Parathyroid adenoma (tissue), 2 donors: ENCODE measurements at regions not wholly inside any gene's neighbourhood (a gene's known extent, or its start where the extent isn't known, plus 50 kb on each side); places are given as distances from the start of the nearest gene placed in this dataset.

ENCODE experiments used
- H2AFZ ChIP-seq: fragments of 300-600 bp; sonication (generic); one replicate; pipeline ENCODE4 v1.7.0; 2017; ENCODE audit warnings: antibody characterized with exemption, mild to moderate bottlenecking
- H3K27ac ChIP-seq: fragments of 300-600 bp; sonication (generic); one replicate; pipeline ENCODE4 v1.7.0; 2017
- H3K27me3 ChIP-seq: fragments of 300-600 bp; sonication (generic); one replicate; pipeline ENCODE4 v1.7.0; 2017; ENCODE audit warnings: low read length; ENCODE audit not compliant: control insufficient read depth, insufficient read depth
- H3K36me3 ChIP-seq: fragments of 300-600 bp; sonication (generic); one replicate; pipeline ENCODE4 v1.7.0; 2017; ENCODE audit warnings: low read length; ENCODE audit not compliant: control insufficient read depth, insufficient read depth
- H3K4me1 ChIP-seq: fragments of 300-600 bp; sonication (generic); one replicate; pipeline ENCODE4 v1.7.0; 2017; ENCODE audit warnings: control low read depth
- H3K4me2 ChIP-seq: fragments of 300-600 bp; sonication (generic); one replicate; pipeline ENCODE4 v1.7.0; 2017; ENCODE audit warnings: low read length
- H3K4me3 ChIP-seq: fragments of 300-600 bp; sonication (generic); one replicate; pipeline ENCODE4 v1.7.0; 2017; ENCODE audit warnings: low read depth, low read length
- H3K79me2 ChIP-seq: fragments of 300-600 bp; sonication (generic); one replicate; pipeline ENCODE4 v1.7.0; 2017; ENCODE audit warnings: control low read depth
- H3K9ac ChIP-seq: fragments of 300-600 bp; sonication (generic); one replicate; pipeline ENCODE4 v1.7.0; 2017; ENCODE audit warnings: mild to moderate bottlenecking
- H3K9me3 ChIP-seq: fragments of 300-600 bp; sonication (generic); one replicate; pipeline ENCODE4 v1.7.0; 2017; ENCODE audit warnings: low read length; ENCODE audit not compliant: control insufficient read depth
- TF ChIP-seq, protein P1 (sequence below): fragments of 300-600 bp; sonication (generic); IDR thresholded peaks from one replicate; pipeline ENCODE4 v1.7.0; 2017; ENCODE audit warnings: antibody characterized with exemption, mild to moderate bottlenecking
- donor health status: primary hyperparathyroidism.

DNA sequence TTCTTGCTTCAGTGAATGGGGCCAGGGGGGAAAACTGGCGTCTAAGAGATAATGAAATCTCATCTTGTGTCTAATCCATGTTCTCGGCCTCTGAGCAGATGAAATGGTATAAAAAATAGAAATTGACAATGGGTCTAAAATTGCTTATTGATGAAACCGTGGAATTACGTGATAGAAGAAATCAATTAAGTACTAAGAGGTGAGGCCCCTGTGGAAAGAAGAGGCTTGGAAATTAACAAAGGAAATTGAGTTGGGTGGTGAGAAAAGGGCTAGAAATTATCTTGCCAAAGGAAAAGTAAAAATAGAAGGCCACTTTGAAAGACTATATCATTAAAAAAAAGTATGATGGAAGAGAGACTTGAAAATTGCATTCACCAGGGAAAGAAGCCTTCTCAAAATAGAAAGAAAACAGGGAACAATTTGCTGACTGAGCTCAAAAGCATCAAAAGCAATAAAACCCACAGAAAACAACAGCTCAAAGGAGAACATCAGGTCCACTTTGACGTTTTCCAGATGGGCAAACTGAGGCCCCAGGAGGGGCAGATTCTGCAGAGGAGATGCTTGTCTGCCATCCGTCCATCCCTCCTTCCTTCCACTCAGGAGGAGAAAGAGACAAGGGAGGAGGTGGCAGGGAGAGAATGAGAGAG lies 226.1 kb upstream of the RTL1 start:
- no peaks in the 10 kb centered on the region for H3K9me3 ChIP-seq
- H3K27ac ChIP-seq: no peak overlapping the region
- H3K36me3 ChIP-seq: no peaks in the 10 kb centered on the region
- no peak overlapping the region for H3K9ac ChIP-seq
- H3K27me3 ChIP-seq: no peaks in the 10 kb centered on the region
- TF ChIP-seq, protein P1, sequence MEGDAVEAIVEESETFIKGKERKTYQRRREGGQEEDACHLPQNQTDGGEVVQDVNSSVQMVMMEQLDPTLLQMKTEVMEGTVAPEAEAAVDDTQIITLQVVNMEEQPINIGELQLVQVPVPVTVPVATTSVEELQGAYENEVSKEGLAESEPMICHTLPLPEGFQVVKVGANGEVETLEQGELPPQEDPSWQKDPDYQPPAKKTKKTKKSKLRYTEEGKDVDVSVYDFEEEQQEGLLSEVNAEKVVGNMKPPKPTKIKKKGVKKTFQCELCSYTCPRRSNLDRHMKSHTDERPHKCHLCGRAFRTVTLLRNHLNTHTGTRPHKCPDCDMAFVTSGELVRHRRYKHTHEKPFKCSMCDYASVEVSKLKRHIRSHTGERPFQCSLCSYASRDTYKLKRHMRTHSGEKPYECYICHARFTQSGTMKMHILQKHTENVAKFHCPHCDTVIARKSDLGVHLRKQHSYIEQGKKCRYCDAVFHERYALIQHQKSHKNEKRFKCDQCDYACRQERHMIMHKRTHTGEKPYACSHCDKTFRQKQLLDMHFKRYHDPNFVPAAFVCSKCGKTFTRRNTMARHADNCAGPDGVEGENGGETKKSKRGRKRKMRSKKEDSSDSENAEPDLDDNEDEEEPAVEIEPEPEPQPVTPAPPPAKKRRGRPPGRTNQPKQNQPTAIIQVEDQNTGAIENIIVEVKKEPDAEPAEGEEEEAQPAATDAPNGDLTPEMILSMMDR: no peak
- no peak overlapping the region for H2AFZ ChIP-seq
- H3K4me2 ChIP-seq: no peak overlapping the region
- H3K4me3 ChIP-seq: no peak overlapping the region
- no peaks in the 10 kb centered on the region for H3K4me1 ChIP-seq
- H3K79me2 ChIP-seq: no peaks in the 10 kb centered on the region

DNA sequence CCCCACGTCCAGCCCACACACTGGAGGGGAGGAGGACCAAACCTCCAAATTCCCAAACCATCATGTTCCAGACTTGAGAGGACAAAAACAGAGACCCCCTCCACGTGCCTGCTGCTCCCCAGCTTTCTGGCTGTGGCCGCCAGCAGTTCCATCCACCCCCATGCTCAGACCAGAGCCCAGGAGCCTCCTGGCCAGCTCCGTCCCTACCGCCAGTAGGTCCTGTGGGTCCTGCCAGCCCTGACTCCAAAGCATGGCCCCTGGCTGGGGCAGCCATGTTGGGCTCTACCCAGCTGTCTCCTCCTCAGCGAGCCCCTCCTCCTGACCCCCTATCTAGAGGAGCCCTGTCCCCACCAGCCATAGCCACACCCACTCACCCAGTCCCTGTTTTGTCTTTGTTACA lies 227.3 kb upstream of the RTL1 start:
- no peaks in the 10 kb centered on the region for H3K27me3 ChIP-seq
- no peak overlapping the region for H3K27ac ChIP-seq
- no peaks in the 10 kb centered on the region for H3K9me3 ChIP-seq
- H3K4me1 ChIP-seq: no peaks in the 10 kb centered on the region
- no peak overlapping the region for H3K9ac ChIP-seq
- no peak overlapping the region for H3K4me2 ChIP-seq
- no peaks in the 10 kb centered on the region for H3K79me2 ChIP-seq
- H3K4me3 ChIP-seq: no peak overlapping the region
- H2AFZ ChIP-seq: no peak overlapping the region
- H3K36me3 ChIP-seq: no peaks in the 10 kb centered on the region
- TF ChIP-seq, protein P1: no peak

DNA sequence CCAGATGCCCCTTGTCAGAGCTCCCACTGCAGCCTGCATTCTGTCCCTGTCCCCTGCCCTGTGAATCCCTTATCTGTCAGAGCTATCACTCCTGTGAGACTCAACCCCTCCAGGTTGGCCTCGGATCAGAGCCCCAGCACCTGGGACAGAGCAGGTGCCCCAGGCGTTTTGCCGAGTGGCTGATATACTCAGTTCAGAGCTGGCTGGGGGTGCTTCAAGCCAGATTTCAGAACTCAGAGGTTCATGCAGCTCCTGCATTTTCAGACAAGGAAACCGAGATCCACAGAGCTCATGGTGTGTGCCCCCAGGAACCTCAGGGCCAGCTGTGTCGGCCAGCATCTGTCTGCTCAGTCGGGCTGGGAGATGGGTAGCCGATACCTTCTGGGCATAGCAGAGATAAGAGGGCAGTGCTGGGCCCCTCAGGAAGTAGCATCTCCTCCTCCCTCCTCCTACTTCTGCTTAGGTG lies 228.0 kb upstream of the RTL1 start:
- Histone ChIP-seq H3K4me1 (no peaks in the 10 kb centered on the region), H2AFZ (no peak overlapping the region), H3K9ac (no peak overlapping the region), H3K27me3 (no peaks in the 10 kb centered on the region), H3K27ac (no peak overlapping the region), H3K4me3 (no peak overlapping the region), H3K4me2 (no peak overlapping the region), H3K36me3 (no peaks in the 10 kb centered on the region), H3K9me3 (no peaks in the 10 kb centered on the region), H3K79me2 (no peaks in the 10 kb centered on the region)
- TF ChIP-seq, protein P1: no peak

DNA sequence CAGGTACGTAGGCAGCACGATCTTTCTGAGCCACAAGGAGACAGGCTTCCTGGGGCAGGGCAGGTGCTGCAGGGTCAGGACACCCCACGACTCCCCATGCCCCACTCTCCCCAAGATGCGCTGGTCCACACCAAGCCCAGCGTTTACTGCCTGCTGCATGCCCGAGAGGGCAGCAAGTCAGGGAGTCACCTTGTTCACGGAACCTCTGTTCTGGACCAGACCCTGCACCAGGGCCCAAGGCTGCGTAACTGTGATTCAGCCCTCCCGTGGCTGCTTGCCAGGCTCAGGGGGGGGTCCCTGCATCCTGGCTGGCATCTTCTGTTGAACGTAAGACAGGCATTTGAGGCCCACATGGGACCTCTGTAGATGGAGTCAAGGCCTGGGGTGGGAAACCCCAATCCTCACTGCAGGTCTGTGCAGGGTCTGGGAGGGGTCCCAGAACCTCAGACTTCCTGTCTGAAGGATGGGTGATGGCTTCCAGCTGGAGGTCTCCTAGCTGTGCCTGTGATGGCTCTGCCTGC lies 228.6 kb upstream of the RTL1 start:
- H3K27me3 ChIP-seq: no peaks in the 10 kb centered on the region
- no peak overlapping the region for H3K4me2 ChIP-seq
- no peak overlapping the region for H2AFZ ChIP-seq
- TF ChIP-seq, protein P1: no peak
- H3K9ac ChIP-seq: no peak overlapping the region
- H3K9me3 ChIP-seq: no peaks in the 10 kb centered on the region
- no peaks in the 10 kb centered on the region for H3K4me1 ChIP-seq
- no peaks in the 10 kb centered on the region for H3K36me3 ChIP-seq
- no peak overlapping the region for H3K27ac ChIP-seq
- H3K4me3 ChIP-seq: no peak overlapping the region
- no peaks in the 10 kb centered on the region for H3K79me2 ChIP-seq

DNA sequence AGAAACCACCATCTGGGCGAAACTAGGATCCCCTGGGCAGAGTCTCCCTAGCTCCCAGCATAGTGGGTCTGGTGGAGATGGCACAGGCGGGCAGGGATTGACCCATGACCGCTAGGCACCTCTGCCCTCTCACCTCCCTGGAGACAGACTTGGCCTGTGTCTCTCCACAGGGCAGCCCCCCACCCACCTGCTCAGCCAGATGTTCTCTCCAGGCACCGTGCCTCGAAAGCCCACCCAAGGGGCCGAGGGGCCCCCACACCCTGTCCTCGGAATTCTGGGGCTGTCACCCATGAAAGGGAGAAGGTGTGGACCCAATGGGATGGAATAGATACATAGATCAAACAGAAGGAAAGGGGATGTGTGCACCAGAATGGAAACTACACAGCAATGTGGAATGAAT lies 229.1 kb upstream of the RTL1 start:
- Histone ChIP-seq H3K27ac (no peak overlapping the region), H2AFZ (no peak overlapping the region), H3K79me2 (no peaks in the 10 kb centered on the region), H3K4me3 (no peak overlapping the region), H3K9ac (no peak overlapping the region), H3K9me3 (no peaks in the 10 kb centered on the region), H3K4me2 (no peak overlapping the region), H3K27me3 (no peaks in the 10 kb centered on the region), H3K4me1 (no peaks in the 10 kb centered on the region), H3K36me3 (no peaks in the 10 kb centered on the region)
- TF ChIP-seq, protein P1: no peak
